HG03457 (cell line): ENCODE measurements at regions not wholly inside any gene's neighbourhood (a gene's known extent, or its start where the extent isn't known, plus 50 kb on each side); places are given as distances from the start of the nearest gene placed in this dataset.
"Not testable (repeated sequence)": the region's sequence is repeated elsewhere in the genome, so short reads cannot be mapped to it uniquely, and the experiment has no call there.

Experiments used
- ATAC-seq: cut with Tn5 transposase; IDR thresholded peaks from one replicate; pipeline ENCODE4 v1.9.1; 2021; ENCODE audit warnings: moderate number of reproducible peaks; ENCODE audit not compliant: unreplicated experiment

GRCh38 chr6:74534465-74535211, 671.2 kb downstream of the COL12A1 start:
- ATAC-seq: no peak

- no peak for ATAC-seq
Measured at GRCh38 chr6:74519163-74519562, 686.7 kb downstream of the COL12A1 start.

- ATAC-seq: no peak
Measured at GRCh38 chr6:74518035-74518434, 687.8 kb downstream of the COL12A1 start.

- no peak for ATAC-seq
Measured at GRCh38 chr6:74510878-74511277, 695.0 kb downstream of the COL12A1 start.

GRCh38 chr6:74507649-74508048, 698.2 kb downstream of the COL12A1 start:
- ATAC-seq: no peak

GRCh38 chr6:74505391-74505790, 700.5 kb downstream of the COL12A1 start:
- no peak for ATAC-seq

GRCh38 chr6:74504941-74505340, 700.9 kb downstream of the COL12A1 start:
- no peak for ATAC-seq

GRCh38 chr6:74492587-74492986, 713.3 kb downstream of the COL12A1 start:
- ATAC-seq: no peak

GRCh38 chr6:74491844-74492374, 713.9 kb downstream of the COL12A1 start:
- no peak for ATAC-seq

- not testable (repeated sequence) for ATAC-seq
Measured at GRCh38 chr6:74488726-74489125, 717.1 kb downstream of the COL12A1 start.

GRCh38 chr6:74482180-74482579, 723.7 kb downstream of the COL12A1 start:
- no peak for ATAC-seq

GRCh38 chr6:74480561-74480960, 725.3 kb downstream of the COL12A1 start:
- ATAC-seq: no peak

GRCh38 chr6:74479960-74480359, 725.9 kb downstream of the COL12A1 start:
- no peak for ATAC-seq

- ATAC-seq: no peak
Measured at GRCh38 chr6:74479420-74479819, 726.4 kb downstream of the COL12A1 start.

GRCh38 chr6:74474046-74474445, 731.8 kb downstream of the COL12A1 start:
- not testable (repeated sequence) for ATAC-seq

- not testable (repeated sequence) for ATAC-seq
Measured at GRCh38 chr6:74468552-74468951, 737.3 kb downstream of the COL12A1 start.

- ATAC-seq: no peak
Measured at GRCh38 chr6:74467533-74468215, 738.2 kb downstream of the COL12A1 start.

- ATAC-seq: no peak
Measured at GRCh38 chr6:74466572-74466971, 739.3 kb downstream of the COL12A1 start.

GRCh38 chr6:74459260-74459659, 746.6 kb downstream of the COL12A1 start:
- ATAC-seq: no peak

GRCh38 chr6:74458536-74458935, 747.3 kb downstream of the COL12A1 start:
- no peak for ATAC-seq

GRCh38 chr6:74455786-74456185, 750.1 kb downstream of the COL12A1 start:
- ATAC-seq: no peak

GRCh38 chr6:74451953-74452352, 753.9 kb downstream of the COL12A1 start:
- no peak for ATAC-seq
